HL-60 (cell line): ENCODE measurements at regions not wholly inside any gene's neighbourhood (a gene's known extent, or its start where the extent isn't known, plus 50 kb on each side); places are given as distances from the start of the nearest gene placed in this dataset.

ENCODE experiments used
- CTCF ChIP-seq: IDR thresholded peaks from one replicate; pipeline ENCODE4 v1.5.1; 2011; ENCODE audit warnings: low read length, control low read depth, inconsistent platforms; ENCODE audit not compliant: insufficient read depth
- GABPA ChIP-seq: IDR thresholded peaks from 2 replicates; pipeline ENCODE4 v1.6.1; 2012; ENCODE audit warnings: low read depth
- POLR2AphosphoS5 ChIP-seq: IDR thresholded peaks from 2 replicates; pipeline ENCODE4 v1.6.1; 2012; ENCODE audit warnings: low read depth
- SPI1 ChIP-seq: IDR thresholded peaks from 2 replicates; pipeline ENCODE4 v1.6.1; 2012; ENCODE audit warnings: low read depth, mild to moderate bottlenecking, borderline replicate concordance

- TF ChIP-seq CTCF (no peak), POLR2AphosphoS5 (no peak), GABPA (no peak), SPI1 (no peak)
Observed at GRCh38 chr17:33560871-33561270, 267.8 kb upstream of the ASIC2 start.
